Suprapubic skin (tissue), 3 donors: ENCODE measurements at regions not wholly inside any gene's neighbourhood (a gene's known extent, or its start where the extent isn't known, plus 50 kb on each side); places are given as distances from the start of the nearest gene placed in this dataset.
"Not testable (repeated sequence)": the region's sequence is repeated elsewhere in the genome, so short reads cannot be mapped to it uniquely, and the experiment has no call there.

Experiments used
- POLR2AphosphoS5 ChIP-seq, 3 donors: sonication (generic); formaldehyde crosslinking; IDR thresholded peaks; one replicate each; pipeline ENCODE4 v1.6.1; 2017; ENCODE audit warnings: antibody characterized with exemption in 3 of 3
- TF ChIP-seq, protein P1 (sequence below), 2 donors: fragments of 200-600 bp in 1 of 2; fragments of 450-650 bp in 1 of 2; sonication (generic) in 1 of 2; IDR thresholded peaks; one replicate each; pipeline ENCODE4 v1.5.1; 2016 to 2019; ENCODE audit warnings: antibody characterized with exemption in 2 of 2, mild to moderate bottlenecking in 1 of 2, moderate library complexity in 1 of 2

DNA sequence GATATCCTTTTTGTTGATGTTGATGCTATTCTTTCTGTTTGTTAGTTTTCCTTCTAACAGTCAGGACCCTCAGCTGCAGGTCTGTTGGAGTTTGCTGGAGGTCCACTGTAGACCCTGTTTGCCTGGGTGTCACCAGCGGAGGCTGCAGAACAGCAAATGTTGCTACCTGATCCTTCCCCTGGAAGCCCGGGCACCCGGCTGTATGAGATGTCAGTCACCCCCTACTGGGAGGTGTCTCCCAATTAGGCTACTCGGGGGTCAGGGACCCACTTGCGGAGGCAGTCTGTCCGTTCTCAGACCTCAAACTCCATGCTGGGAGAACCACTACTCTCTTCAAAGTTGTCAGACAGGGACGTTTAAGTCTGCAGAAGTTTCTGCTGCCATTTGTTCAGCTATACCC is 383.4 kb downstream of the HLX start:
- TF ChIP-seq, protein P1, sequence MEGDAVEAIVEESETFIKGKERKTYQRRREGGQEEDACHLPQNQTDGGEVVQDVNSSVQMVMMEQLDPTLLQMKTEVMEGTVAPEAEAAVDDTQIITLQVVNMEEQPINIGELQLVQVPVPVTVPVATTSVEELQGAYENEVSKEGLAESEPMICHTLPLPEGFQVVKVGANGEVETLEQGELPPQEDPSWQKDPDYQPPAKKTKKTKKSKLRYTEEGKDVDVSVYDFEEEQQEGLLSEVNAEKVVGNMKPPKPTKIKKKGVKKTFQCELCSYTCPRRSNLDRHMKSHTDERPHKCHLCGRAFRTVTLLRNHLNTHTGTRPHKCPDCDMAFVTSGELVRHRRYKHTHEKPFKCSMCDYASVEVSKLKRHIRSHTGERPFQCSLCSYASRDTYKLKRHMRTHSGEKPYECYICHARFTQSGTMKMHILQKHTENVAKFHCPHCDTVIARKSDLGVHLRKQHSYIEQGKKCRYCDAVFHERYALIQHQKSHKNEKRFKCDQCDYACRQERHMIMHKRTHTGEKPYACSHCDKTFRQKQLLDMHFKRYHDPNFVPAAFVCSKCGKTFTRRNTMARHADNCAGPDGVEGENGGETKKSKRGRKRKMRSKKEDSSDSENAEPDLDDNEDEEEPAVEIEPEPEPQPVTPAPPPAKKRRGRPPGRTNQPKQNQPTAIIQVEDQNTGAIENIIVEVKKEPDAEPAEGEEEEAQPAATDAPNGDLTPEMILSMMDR (IDR thresholded peaks at IDR 0.05): not testable (repeated sequence)
- not testable (repeated sequence) for TF ChIP-seq POLR2AphosphoS5 (IDR thresholded peaks at IDR 0.05)
